Left lobe of liver (tissue), 2 donors: ENCODE measurements at regions not wholly inside any gene's neighbourhood (a gene's known extent, or its start where the extent isn't known, plus 50 kb on each side); places are given as distances from the start of the nearest gene placed in this dataset.
A peak's percentile ranks its signal among the peaks of the same experiment; 100 is the strongest.
"Not testable (repeated sequence)": the region's sequence is repeated elsewhere in the genome, so short reads cannot be mapped to it uniquely, and the experiment has no call there.

Experiments
- ATAC-seq: fragments of 200-7000 bp; cut with Tn5 transposase; one replicate; pipeline ENCODE4 v1.9.1; 2020; ENCODE audit warnings: mild to moderate bottlenecking, moderate library complexity
- DNase-seq: peaks from one replicate; pipeline ENCODE4 v3.0.0-alpha.2; 2020; ENCODE audit warnings: low spot score
- donor health status: DM: no; HTN: no; CAD: no; lungs with moderate emphysema.
- donor health status: DM: no; HTN: yes; CAD: no.

GRCh38 chr1:213572912-213573647 is 414.7 kb upstream of the PROX1 start:
- no peak for DNase-seq
- ATAC-seq = no peak

DNA sequence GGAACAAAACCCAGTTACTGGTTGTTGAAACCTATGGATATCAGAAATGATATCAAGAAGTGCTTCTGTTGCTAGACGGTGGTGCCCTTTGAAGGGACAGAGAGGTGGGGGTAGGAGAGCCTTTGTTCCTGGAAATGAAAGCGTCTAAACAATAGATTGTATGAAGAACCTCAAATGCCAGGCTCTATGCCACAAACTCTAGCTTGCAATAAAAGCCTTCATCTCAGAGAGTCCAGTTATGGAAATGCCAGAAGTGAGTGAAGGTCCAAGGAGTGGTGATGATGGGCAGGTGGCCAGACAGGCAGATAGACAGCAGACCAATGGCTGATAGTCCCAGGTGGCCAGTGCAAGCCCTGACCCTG is 414.1 kb upstream of the PROX1 start:
- no peak for ATAC-seq

GRCh38 chr1:213582976-213583567 is 404.7 kb upstream of the PROX1 start:
- no peak for ATAC-seq
- no peak for DNase-seq

More for the DNA sequence above, 414.1 kb upstream of the PROX1 start:
- no peak for DNase-seq

- DNase-seq (no peak), ATAC-seq (no peak)
Measured at GRCh38 chr1:213584272-213584671, 403.5 kb upstream of the PROX1 start.

GRCh38 chr1:213585402-213585801 is 402.4 kb upstream of the PROX1 start:
- DNase-seq (no peak), ATAC-seq (no peak)

DNA sequence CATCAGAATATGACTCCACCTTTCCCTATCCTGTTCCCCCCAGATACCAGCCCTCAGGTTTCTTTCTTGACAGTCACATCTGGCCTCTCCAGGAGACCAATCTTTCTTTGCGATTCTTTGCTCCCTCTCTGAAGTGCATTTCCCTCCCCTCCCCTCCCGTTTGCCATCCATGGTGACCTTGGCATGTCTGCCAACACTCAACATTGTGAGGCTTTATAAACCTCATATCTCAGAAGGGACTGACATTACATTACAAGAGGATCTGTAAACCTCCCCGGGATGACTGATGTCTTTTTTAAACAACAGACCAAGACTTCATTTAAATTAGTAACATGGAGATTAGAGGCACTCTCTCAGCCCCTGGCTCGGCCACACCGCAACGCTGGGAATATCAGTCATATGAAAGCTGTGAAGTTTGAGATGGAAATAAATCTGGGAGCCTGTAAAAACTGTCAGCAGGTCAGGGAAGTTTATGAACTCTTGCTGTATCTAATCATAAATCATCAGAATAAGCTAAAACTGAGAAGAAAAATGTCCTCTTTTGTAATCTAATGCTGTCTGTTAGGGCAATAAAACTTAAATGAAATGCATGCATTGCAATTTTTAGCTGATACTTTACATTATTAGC is 401.7 kb upstream of the PROX1 start:
- ATAC-seq = no peak
- DNase-seq = no peak

GRCh38 chr1:213586587-213586972 is 401.2 kb upstream of the PROX1 start:
- ATAC-seq (no peak), DNase-seq (no peak)

DNA sequence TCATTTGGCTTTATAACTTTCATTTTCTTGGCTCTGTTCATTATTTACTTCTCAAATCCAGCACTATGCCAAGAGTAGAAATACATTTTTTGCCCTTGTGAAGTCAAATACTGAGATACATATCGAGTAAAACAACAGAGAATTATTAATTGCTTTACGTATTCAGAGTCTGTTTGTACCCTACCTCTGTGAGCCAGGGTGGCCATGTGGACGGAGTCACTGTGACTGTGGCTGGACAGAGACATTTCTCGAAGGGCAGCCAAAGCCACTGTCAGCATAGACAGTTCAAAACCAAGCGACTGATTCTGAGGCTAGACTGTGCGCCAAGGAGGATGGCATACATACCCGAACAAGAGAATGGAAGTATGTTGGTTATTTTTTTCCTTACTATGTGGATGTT is 391.0 kb upstream of the PROX1 start:
- ATAC-seq = no peak

GRCh38 chr1:213598263-213598662 is 389.5 kb upstream of the PROX1 start:
- DNase-seq (no peak), ATAC-seq (no peak)

More for the DNA sequence above, 391.0 kb upstream of the PROX1 start:
- no peak for DNase-seq

DNA sequence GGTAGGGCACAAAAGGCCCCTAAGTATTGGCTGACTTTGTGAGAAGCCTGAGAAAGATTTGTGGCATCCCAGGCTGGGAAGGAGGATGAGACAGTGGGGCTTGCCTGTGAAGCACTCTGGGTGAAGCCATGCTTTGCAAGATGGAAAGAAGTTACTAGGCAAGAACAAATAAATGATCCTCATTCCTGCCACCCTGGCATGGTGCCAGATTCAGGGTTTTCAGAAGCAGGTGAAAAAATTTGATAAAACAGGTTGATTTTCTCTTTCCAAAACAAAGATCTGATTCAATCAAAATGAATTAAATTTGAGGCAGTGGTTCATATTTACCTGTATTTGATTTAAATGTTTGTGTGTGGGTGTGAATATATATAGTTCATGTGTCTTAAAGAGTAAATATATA is 386.9 kb upstream of the PROX1 start:
- DNase-seq (no peak), ATAC-seq (no peak)

DNA sequence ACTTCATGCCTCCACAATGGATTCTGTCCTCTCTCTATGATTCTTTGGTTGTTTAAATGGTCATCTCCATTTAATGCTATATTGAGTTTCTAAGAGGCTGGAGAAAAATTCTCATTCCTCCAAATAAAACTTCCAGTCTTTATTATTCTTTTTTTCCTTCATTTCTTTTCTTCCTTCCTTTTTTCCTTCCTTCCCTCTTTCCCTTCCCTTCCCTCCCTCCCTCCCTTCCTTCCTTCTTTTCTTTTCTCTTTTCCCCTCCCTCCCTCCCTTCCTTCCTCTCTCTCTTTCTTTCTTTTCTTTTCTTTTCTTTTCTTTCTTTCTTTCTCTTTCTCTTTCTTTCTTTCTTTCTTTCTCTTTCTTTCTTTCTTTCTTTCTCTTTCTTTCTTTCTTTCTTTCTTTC is 386.1 kb upstream of the PROX1 start:
- ATAC-seq, DNase-seq: not testable (repeated sequence)

GRCh38 chr1:213602796-213603486 is 384.8 kb upstream of the PROX1 start:
- ATAC-seq = no peak

GRCh38 chr1:213604477-213604876 is 383.3 kb upstream of the PROX1 start:
- DNase-seq (no peak), ATAC-seq (no peak)

More at GRCh38 chr1:213602796-213603486, 384.8 kb upstream of the PROX1 start:
- no peak for DNase-seq

DNA sequence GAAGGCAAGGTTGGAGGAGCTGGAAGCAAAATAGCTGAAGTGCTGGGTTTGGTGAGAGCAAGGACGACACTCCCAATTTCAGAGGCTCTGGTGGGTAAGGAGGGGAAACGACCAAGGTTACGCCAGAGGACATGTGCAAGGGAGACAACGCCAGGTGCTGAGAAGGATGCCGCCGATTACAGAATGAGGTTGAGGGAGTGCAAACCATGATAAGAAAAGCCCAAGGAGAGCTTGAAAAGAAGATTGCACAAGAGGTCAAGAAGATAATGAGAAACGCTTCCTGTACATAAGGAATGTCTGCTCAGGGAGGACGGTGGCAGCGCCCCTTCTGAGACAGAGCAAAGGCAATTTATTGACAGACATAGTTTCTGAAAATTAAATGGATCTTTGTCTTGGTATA is 382.0 kb upstream of the PROX1 start:
- DNase-seq = no peak
- ATAC-seq = no peak

DNA sequence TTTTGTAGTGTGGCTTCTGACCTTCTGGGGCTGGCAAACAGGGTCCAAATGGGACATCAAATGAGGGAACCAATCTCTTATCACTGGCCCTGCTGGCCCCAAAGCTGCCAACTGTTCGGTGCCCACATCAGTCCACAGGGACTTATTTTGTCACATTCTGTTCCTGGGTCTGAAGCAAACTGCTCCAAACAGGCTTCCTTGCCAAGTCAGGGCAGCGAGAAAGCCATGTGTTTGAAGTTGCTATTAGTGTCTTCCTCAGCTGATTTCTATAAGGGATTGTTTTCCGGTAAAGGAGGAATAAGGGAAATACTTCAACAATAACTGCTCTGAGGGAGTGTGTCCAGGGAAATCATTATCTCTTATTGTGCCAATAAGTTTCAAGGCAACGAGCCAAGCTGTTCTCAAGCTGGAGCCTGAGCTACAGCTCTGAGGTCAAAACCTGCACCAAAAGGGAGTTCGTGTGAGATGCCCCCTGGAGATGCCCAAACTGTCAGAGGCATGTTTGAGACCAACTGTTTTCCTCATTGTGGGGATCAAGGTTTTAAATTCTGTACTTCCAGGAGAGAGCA is 381.4 kb upstream of the PROX1 start:
- no peak for DNase-seq

GRCh38 chr1:213613549-213613948 is 374.2 kb upstream of the PROX1 start:
- DNase-seq = no peak
- ATAC-seq = no peak

More for the DNA sequence above, 381.4 kb upstream of the PROX1 start:
- ATAC-seq = peak; percentile 33

DNA sequence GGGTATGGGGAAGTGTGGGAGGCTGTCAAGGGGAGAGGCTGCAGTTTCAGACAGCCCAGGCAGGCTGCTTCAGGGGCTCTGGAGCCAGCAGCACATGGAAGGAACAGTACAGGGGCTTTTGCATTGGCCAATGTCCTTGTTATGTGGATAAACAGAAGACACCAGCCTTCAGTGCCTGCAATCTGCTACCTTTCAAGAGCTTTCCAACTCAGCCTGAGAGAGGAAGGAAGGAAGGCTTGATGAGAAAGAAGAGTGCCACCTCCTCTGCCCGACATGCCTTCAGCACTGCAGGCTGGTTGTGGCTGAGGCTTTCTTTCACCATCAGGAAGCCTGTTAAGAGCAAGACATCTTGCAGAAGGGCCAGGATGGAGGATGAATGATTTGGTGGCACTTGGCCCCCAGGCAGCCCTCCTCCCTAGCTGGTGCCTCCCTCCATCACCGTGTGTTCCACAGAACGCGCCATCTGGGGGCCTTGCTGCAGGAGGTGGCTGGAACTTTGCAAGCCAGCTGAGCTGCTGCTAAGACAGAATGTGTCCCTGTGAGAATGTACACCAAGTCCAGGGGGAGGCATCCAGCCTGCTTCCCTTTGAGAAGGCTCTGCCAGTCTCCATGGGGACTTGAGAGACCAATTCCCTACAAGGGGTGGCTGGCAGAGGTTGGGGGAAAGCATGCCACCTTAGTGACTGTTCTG is 372.4 kb upstream of the PROX1 start:
- ATAC-seq (no peak), DNase-seq (no peak)

- no peak for ATAC-seq
- DNase-seq = no peak
Measured at GRCh38 chr1:213617133-213617532, 370.6 kb upstream of the PROX1 start.

DNA sequence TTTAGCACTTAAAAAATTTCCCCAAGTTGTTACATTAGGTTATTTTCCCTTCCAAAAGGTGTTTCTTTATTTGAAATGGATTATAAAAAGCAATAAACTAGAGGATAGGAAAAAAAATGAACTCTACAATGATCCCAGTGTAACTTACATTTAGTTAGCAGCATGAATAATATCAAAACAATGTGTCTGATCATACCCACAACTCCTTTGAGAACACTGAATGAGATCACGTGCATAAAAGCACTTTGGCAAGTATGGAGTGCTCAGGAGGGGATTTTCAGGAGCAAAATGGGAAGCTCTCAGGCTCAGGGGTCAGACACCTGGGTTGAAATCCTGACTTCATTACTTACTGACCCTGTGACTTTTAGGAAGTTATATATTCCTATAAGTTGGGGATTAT is 369.7 kb upstream of the PROX1 start:
- DNase-seq (no peak), ATAC-seq (no peak)

DNA sequence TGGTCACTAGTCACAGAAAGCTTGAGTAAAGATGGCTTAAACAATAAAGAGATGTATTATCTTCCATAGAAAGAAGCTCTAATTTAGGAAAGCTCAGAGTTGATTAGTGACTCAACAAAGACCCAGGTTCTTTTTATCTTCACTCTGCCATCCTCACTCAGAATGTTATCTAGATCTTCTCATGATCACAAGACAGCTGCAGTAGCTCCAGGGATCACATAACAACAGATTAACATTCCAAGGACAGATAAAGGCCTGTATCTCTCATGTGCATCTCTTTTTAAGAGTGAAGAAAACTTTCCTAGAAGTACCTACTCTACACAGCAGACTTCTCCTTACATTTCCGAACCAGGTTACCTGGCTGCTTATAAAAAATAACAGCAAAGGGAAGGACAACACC is 368.7 kb upstream of the PROX1 start:
- DNase-seq = no peak
- no peak for ATAC-seq

DNA sequence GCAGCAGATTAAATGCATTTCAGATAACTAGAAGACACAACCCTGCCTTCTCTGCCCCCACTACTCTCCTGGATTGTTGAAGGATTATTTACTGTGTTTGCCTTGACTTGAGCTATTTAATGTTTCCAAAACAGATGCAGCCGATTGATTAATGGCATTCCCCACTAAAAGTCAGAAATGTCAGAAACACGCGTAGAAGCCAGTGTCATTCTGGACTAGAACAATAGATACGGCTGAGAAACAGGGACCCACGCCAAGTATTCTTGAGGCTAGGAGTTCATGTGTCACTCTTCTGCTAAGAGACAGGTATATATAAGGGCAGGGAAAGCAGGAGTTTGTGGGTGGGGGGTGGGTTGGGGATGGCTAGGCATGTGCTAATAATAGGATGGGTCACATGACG is 366.7 kb upstream of the PROX1 start:
- no peak for DNase-seq
- no peak for ATAC-seq
